Left lung (tissue), 4 donors: ENCODE measurements at regions not wholly inside any gene's neighbourhood (a gene's known extent, or its start where the extent isn't known, plus 50 kb on each side); places are given as distances from the start of the nearest gene placed in this dataset.

Experiments used
- ATAC-seq: fragments of 200-7000 bp; cut with Tn5 transposase; one replicate; pipeline ENCODE4 v1.9.1; 2020; ENCODE audit warnings: moderate library complexity
- DNase-seq, 4 donors: peaks; one replicate each; pipeline ENCODE4 v3.0.0-alpha.2; 2013 to 2020
- H3K27ac ChIP-seq, 2 donors: fragments of 200-600 bp; sonication (generic) in 1 of 2; one replicate each; pipeline versions ENCODE4 v1.5.0 to v1.8.0; 2020 to 2021
- H3K27me3 ChIP-seq, 2 donors: fragments of 200-600 bp; sonication (generic) in 1 of 2; one replicate each; pipeline versions ENCODE4 v1.5.0 to v1.8.0; 2020 to 2021
- H3K36me3 ChIP-seq, 2 donors: fragments of 200-600 bp; sonication (generic) in 1 of 2; one replicate each; pipeline versions ENCODE4 v1.5.0 to v1.8.0; 2020 to 2021
- H3K4me1 ChIP-seq, 2 donors: fragments of 200-600 bp; one replicate each; pipeline ENCODE4 v1.8.0; 2021
- H3K4me3 ChIP-seq, 2 donors: fragments of 200-600 bp; sonication (generic) in 1 of 2; one replicate each; pipeline versions ENCODE4 v1.5.0 to v1.8.0; 2020 to 2021; ENCODE audit warnings: mild to moderate bottlenecking in 1 of 2
- H3K9me3 ChIP-seq, 2 donors: fragments of 200-600 bp; sonication (generic) in 1 of 2; one replicate each; pipeline versions ENCODE4 v1.5.0 to v1.8.0; 2020 to 2021
- intact Hi-C, 2 donors: fragments of 100-400 bp; cut with DNase I; formaldehyde crosslinking; loops; one replicate each; pipeline versions ENCODE4 v1.11.2 to v1.14.2; 2022
- TF ChIP-seq, protein P1 (sequence below), 2 donors: fragments of 200-600 bp; sonication (generic) in 1 of 2; IDR thresholded peaks; one replicate each; pipeline versions ENCODE4 v1.5.0 to v1.8.0; 2021; ENCODE audit warnings: antibody characterized with exemption in 2 of 2
- donor health status: DM: no; HTN: yes; CAD: no.
- donor health status: DM: no; HTN: no; CAD: no.

DNA sequence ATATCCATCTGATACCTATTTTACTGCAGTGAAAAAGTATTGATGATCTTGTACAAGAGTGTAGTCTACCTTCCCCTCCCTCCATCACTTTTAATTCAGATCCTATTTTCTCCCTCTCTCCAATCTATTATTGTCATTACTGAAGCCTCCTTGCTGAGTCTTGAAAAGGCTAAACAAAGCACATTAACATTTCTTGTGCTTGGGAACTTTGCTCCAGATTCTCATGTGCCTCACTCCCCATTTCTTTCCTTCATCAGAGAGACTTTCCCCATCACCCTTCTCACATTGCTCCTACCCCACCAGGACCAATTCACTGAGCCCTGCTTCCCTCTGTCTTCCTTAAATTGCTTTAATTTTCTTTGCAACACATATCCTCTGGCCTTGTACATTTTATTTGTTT is 736.2 kb upstream of the GCFC2 start:
- DNase-seq (no peak), ATAC-seq (no peak)
- Histone ChIP-seq H3K27ac (no peak overlapping the region), H3K27me3 (no peaks in the 10 kb centered on the region), H3K9me3 (no peaks in the 10 kb centered on the region), H3K4me1 (no peaks in the 10 kb centered on the region), H3K36me3 (no peaks in the 10 kb centered on the region), H3K4me3 (no peak overlapping the region)
- TF ChIP-seq, protein P1, sequence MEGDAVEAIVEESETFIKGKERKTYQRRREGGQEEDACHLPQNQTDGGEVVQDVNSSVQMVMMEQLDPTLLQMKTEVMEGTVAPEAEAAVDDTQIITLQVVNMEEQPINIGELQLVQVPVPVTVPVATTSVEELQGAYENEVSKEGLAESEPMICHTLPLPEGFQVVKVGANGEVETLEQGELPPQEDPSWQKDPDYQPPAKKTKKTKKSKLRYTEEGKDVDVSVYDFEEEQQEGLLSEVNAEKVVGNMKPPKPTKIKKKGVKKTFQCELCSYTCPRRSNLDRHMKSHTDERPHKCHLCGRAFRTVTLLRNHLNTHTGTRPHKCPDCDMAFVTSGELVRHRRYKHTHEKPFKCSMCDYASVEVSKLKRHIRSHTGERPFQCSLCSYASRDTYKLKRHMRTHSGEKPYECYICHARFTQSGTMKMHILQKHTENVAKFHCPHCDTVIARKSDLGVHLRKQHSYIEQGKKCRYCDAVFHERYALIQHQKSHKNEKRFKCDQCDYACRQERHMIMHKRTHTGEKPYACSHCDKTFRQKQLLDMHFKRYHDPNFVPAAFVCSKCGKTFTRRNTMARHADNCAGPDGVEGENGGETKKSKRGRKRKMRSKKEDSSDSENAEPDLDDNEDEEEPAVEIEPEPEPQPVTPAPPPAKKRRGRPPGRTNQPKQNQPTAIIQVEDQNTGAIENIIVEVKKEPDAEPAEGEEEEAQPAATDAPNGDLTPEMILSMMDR (IDR thresholded peaks at IDR 0.05) = no peak
- intact Hi-C loops = no loop called here

- H3K27ac ChIP-seq = no peak overlapping the region
- intact Hi-C loops = no loop called here
- ATAC-seq (no peak), DNase-seq (no peak)
- TF ChIP-seq, protein P1 (IDR thresholded peaks at IDR 0.05) = no peak
- no peaks in the 10 kb centered on the region for H3K27me3 ChIP-seq
- no peaks in the 10 kb centered on the region for H3K4me1 ChIP-seq
- no peaks in the 10 kb centered on the region for H3K36me3 ChIP-seq
- H3K9me3 ChIP-seq = no peaks in the 10 kb centered on the region
- no peak overlapping the region for H3K4me3 ChIP-seq
These were observed 735.2 kb upstream of the GCFC2 start for GRCh38 chr2:76445880-76446279.

DNA sequence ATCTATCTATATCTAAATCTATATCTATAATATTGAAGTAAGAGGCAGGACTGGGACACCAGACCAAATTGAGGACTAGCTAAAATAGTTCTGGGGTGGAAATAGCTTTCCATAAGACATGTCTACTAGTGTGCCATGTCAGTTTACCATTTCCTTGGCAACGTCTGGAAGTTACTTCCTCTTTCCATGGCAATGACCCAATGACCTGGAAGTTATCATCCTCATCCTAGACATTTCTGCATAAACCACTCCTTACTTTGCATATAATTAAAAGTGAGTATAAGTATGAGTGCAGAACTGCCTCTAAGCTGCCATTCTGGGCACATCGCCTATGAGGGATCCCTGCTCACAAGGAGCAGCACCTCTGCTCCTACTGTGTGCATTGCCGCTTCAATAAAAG is 734.0 kb upstream of the GCFC2 start:
- DNase-seq (no peak), ATAC-seq (no peak)
- H3K9me3 ChIP-seq = no peaks in the 10 kb centered on the region
- H3K27ac ChIP-seq = no peak overlapping the region
- intact Hi-C loops = no loop called here
- no peaks in the 10 kb centered on the region for H3K4me1 ChIP-seq
- no peak overlapping the region for H3K4me3 ChIP-seq
- TF ChIP-seq, protein P1 (IDR thresholded peaks at IDR 0.05) = no peak
- H3K36me3 ChIP-seq = no peaks in the 10 kb centered on the region
- H3K27me3 ChIP-seq = no peaks in the 10 kb centered on the region

DNA sequence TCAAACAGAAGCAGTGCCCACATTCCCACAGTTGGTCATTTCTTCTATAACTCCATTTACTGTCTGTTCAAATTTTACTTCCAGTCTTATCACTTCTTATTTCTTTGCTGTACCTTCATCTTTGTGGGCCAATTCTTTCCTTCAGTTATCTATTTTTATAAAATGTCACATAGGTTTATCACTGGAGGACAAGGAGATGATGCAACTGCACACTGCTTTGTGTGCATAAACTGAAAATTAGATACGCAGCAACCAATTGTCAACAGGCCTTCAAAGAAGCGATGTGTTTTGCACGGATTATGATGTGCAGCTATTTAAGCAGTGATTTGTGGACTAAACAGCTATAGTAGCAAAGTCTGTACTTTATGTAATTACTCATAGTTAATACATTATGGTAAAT is 726.8 kb upstream of the GCFC2 start:
- TF ChIP-seq, protein P1 (IDR thresholded peaks at IDR 0.05) = no peak
- no peaks in the 10 kb centered on the region for H3K4me1 ChIP-seq
- H3K36me3 ChIP-seq = no peaks in the 10 kb centered on the region
- intact Hi-C loops = no loop called here
- no peak for ATAC-seq
- H3K9me3 ChIP-seq = no peaks in the 10 kb centered on the region
- H3K27ac ChIP-seq = no peak overlapping the region
- no peak overlapping the region for H3K4me3 ChIP-seq
- no peak for DNase-seq
- no peaks in the 10 kb centered on the region for H3K27me3 ChIP-seq

- Histone ChIP-seq H3K4me3 (no peak overlapping the region), H3K27me3 (no peaks in the 10 kb centered on the region), H3K27ac (no peak overlapping the region), H3K9me3 (no peaks in the 10 kb centered on the region), H3K4me1 (no peaks in the 10 kb centered on the region), H3K36me3 (no peaks in the 10 kb centered on the region)
- TF ChIP-seq, protein P1 (IDR thresholded peaks at IDR 0.05) = no peak
- no peak for DNase-seq
- no peak for ATAC-seq
- intact Hi-C loops = no loop called here
These were observed 718.7 kb upstream of the GCFC2 start for GRCh38 chr2:76429374-76429773.
